Stomach (tissue), 8 donors: ENCODE measurements at regions not wholly inside any gene's neighbourhood (a gene's known extent, or its start where the extent isn't known, plus 50 kb on each side); places are given as distances from the start of the nearest gene placed in this dataset.

ENCODE experiments used
- DNase-seq, 2 donors: peaks; one replicate each; pipeline versions ENCODE4 v3.0.0 to v3.0.0-alpha.2; 2013 to 2019
- H3K27ac ChIP-seq, 5 donors: fragments of 200-600 bp in 4 of 5; sonication (generic) in 4 of 5; one replicate each; pipeline ENCODE4 v1.5.1; 2013 to 2019; ENCODE audit warnings: mild to moderate bottlenecking in 1 of 5, moderate library complexity in 1 of 5
- H3K27me3 ChIP-seq, 3 donors: fragments of 200-600 bp; sonication (generic); one replicate each; pipeline ENCODE4 v1.5.1; 2017 to 2019; ENCODE audit warnings: mixed run types in 1 of 3
- H3K36me3 ChIP-seq, 4 donors: fragments of 200-600 bp; sonication (generic); 1 replicate in 3 of 4; 2 replicates in 1 of 4; pipeline ENCODE4 v1.5.1; 2016 to 2019
- H3K4me1 ChIP-seq, 4 donors: fragments of 200-600 bp; sonication (generic); one replicate each; pipeline ENCODE4 v1.5.1; 2016 to 2019
- H3K4me3 ChIP-seq, 4 donors: fragments of 200-600 bp; sonication (generic) in 3 of 4; one replicate each; pipeline ENCODE4 v1.5.1; 2016 to 2019; ENCODE audit warnings: mild to moderate bottlenecking in 1 of 4
- H3K9me3 ChIP-seq, 4 donors: fragments of 200-600 bp; sonication (generic); one replicate each; pipeline ENCODE4 v1.5.1; 2016 to 2019
- CTCF ChIP-seq, 7 experiments: fragments of 450-650 bp in 4 of 7; fragments of 200-600 bp in 3 of 7; sonication (generic) in 3 of 7; IDR thresholded peaks; one replicate each; pipeline ENCODE4 v1.5.1; 2016 to 2019; ENCODE audit warnings: antibody characterized with exemption in 7 of 7, control low read depth in 2 of 7, mild to moderate bottlenecking in 1 of 7
- EP300 ChIP-seq: sonication (generic); formaldehyde crosslinking; IDR thresholded peaks from one replicate; pipeline ENCODE4 v1.6.1; 2017; ENCODE audit warnings: antibody characterized with exemption
- POLR2A ChIP-seq, 4 donors: fragments of 450-650 bp; IDR thresholded peaks; one replicate each; pipeline ENCODE4 v1.6.1; 2016; ENCODE audit warnings: antibody characterized with exemption in 4 of 4, control low read depth in 2 of 4, mild to moderate bottlenecking in 1 of 4, moderate library complexity in 1 of 4
- POLR2AphosphoS5 ChIP-seq, 3 donors: sonication (generic); formaldehyde crosslinking; IDR thresholded peaks; one replicate each; pipeline ENCODE4 v1.6.1; 2016; ENCODE audit warnings: antibody characterized with exemption in 3 of 3
- WGBS, 5 donors: extraction: QIAGEN DNeasy Blood & Tissue Kit in 3 of 5; methylation state at CpG; one replicate each; pipeline versions ENCODE4 v1.1.5 to v1.1.7; 2013 to 2018; 5-methylcytosine and 5-hydroxymethylcytosine counted together
- intact Hi-C: fragments of 100-400 bp; cut with DNase I; formaldehyde crosslinking; loops from one replicate; pipeline ENCODE4 v1.15.1; 2023; ENCODE audit warnings: low total_unique reads
- donor health status: healthy with polysubstance abuse.
- donor health status: Bipolar disorder and iron deficiency.
- donor health status: healthy.

GRCh38 chr9:118595719-118596305 lies 773.4 kb downstream of the BRINP1 start:
- intact Hi-C loops, result no loop called here
- WGBS, 5 donors, result 13 to 28% (median 18%) methylated on average over 3 of the region's 3 CpGs
- DNase-seq, result peak in 1 of 2 donors; percentile 47

GRCh38 chr9:118596374-118597015 lies 772.7 kb downstream of the BRINP1 start:
- no peaks in the 10 kb centered on the region for H3K9me3 ChIP-seq
- H3K27ac ChIP-seq, result no peak overlapping the region
- no peak for DNase-seq
- no peaks in the 10 kb centered on the region for H3K27me3 ChIP-seq
- H3K4me3 ChIP-seq, result no peak overlapping the region
- 22 to 44% (median 26%) methylated on average over 5 of the region's 5 CpGs for WGBS, 5 donors
- no peak for TF ChIP-seq CTCF (IDR thresholded peaks at IDR 0.05)
- TF ChIP-seq POLR2AphosphoS5 (IDR thresholded peaks at IDR 0.05), result no peak
- no peak for TF ChIP-seq EP300
- no peak for TF ChIP-seq POLR2A (IDR thresholded peaks at IDR 0.05)
- no peaks in the 10 kb centered on the region for H3K36me3 ChIP-seq
- intact Hi-C loops, result no loop called here
- H3K4me1 ChIP-seq, result peaks cover 0 to 5% (median 0%) of the 10 kb centered on the region in 4 donors

More at GRCh38 chr9:118595719-118596305, 773.4 kb downstream of the BRINP1 start:
- H3K4me1 ChIP-seq, result peaks cover 0 to 5% (median 0%) of the 10 kb centered on the region in 4 donors
- no peaks in the 10 kb centered on the region for H3K36me3 ChIP-seq
- TF ChIP-seq CTCF (IDR thresholded peaks at IDR 0.05) (no peak), EP300 (no peak), POLR2AphosphoS5 (IDR thresholded peaks at IDR 0.05) (no peak), POLR2A (IDR thresholded peaks at IDR 0.05) (no peak)
- no peak overlapping the region for H3K4me3 ChIP-seq
- no peak overlapping the region for H3K27ac ChIP-seq
- no peaks in the 10 kb centered on the region for H3K27me3 ChIP-seq
- H3K9me3 ChIP-seq, result no peaks in the 10 kb centered on the region

- intact Hi-C loops, result no loop called here
- no peak for DNase-seq
- H3K27me3 ChIP-seq, result peaks cover 0 to 3% (median 0%) of the 10 kb centered on the region in 3 donors
- H3K4me1 ChIP-seq, result no peaks in the 10 kb centered on the region
- TF ChIP-seq POLR2AphosphoS5 (IDR thresholded peaks at IDR 0.05) (no peak), CTCF (IDR thresholded peaks at IDR 0.05) (no peak), EP300 (no peak), POLR2A (IDR thresholded peaks at IDR 0.05) (no peak)
- H3K36me3 ChIP-seq, result no peaks in the 10 kb centered on the region
- no peak overlapping the region for H3K4me3 ChIP-seq
- no peak overlapping the region for H3K27ac ChIP-seq
- WGBS, 5 donors, result 88 to 94% (median 92%) methylated on average over 2 of the region's 2 CpGs
- no peaks in the 10 kb centered on the region for H3K9me3 ChIP-seq
Measured at GRCh38 chr9:118606668-118607067, 762.6 kb downstream of the BRINP1 start.

GRCh38 chr9:118609355-118610044 lies 759.7 kb downstream of the BRINP1 start:
- 75 to 87% (median 76%) methylated on average over 3 of the region's 3 CpGs for WGBS, 5 donors

More at GRCh38 chr9:118609355-118610044, 759.7 kb downstream of the BRINP1 start:
- H3K4me3 ChIP-seq, result no peak overlapping the region
- no peak overlapping the region for H3K27ac ChIP-seq
- H3K4me1 ChIP-seq, result no peaks in the 10 kb centered on the region
- TF ChIP-seq CTCF (IDR thresholded peaks at IDR 0.05), result no peak
- TF ChIP-seq EP300, result no peak
- no peak for TF ChIP-seq POLR2AphosphoS5 (IDR thresholded peaks at IDR 0.05)
- H3K27me3 ChIP-seq, result peaks cover 0 to 3% (median 0%) of the 10 kb centered on the region in 3 donors
- DNase-seq, result no peak
- no peaks in the 10 kb centered on the region for H3K36me3 ChIP-seq
- no peaks in the 10 kb centered on the region for H3K9me3 ChIP-seq
- intact Hi-C loops, result no loop called here
